Prostate gland (tissue), 2 donors: ENCODE measurements at regions not wholly inside any gene's neighbourhood (a gene's known extent, or its start where the extent isn't known, plus 50 kb on each side); places are given as distances from the start of the nearest gene placed in this dataset.

Experiments used
- DNase-seq: peaks from one replicate; pipeline ENCODE4 v3.0.0-alpha.2; 2019; ENCODE audit warnings: low spot score
- H3K27ac ChIP-seq, 2 donors: fragments of 200-600 bp; sonication (generic); 2 replicates each; pipeline ENCODE4 v1.5.1; 2017 to 2019
- H3K27me3 ChIP-seq: fragments of 200-600 bp; sonication (generic); replicated peaks from 2 replicates; pipeline ENCODE4 v1.5.1; 2019; ENCODE audit not compliant: insufficient read depth
- H3K36me3 ChIP-seq, 2 donors: fragments of 200-600 bp; sonication (generic); 1 replicate in 1 of 2; 2 replicates in 1 of 2; pipeline versions ENCODE4 v1.5.1 to v1.8.1; 2017 to 2019
- H3K4me1 ChIP-seq: fragments of 200-600 bp; sonication (generic); replicated peaks from 2 replicates; pipeline ENCODE4 v1.5.1; 2019
- H3K4me3 ChIP-seq, 2 donors: fragments of 200-600 bp; sonication (generic); 2 replicates each; pipeline ENCODE4 v1.5.1; 2017 to 2019
- H3K9me3 ChIP-seq: fragments of 200-600 bp; sonication (generic); 2 replicates; pipeline ENCODE4 v1.5.1; 2017
- POLR2A ChIP-seq: fragments of 450-650 bp; IDR thresholded peaks from one replicate; pipeline ENCODE4 v1.6.1; 2016; ENCODE audit warnings: antibody characterized with exemption, mild to moderate bottlenecking
- POLR2AphosphoS5 ChIP-seq: sonication (generic); formaldehyde crosslinking; IDR thresholded peaks from one replicate; pipeline ENCODE4 v1.6.1; 2017; ENCODE audit warnings: antibody characterized with exemption
- WGBS: methylation state at CpG from one replicate; pipeline ENCODE4 v1.1.5; 2018; 5-methylcytosine and 5-hydroxymethylcytosine counted together
- intact Hi-C: fragments of 100-400 bp; cut with DNase I; formaldehyde crosslinking; loops from one replicate; pipeline ENCODE4 v1.14.2; 2022
- TF ChIP-seq, protein P1 (sequence below), 4 experiments: fragments of 200-600 bp in 2 of 4; fragments of 450-650 bp in 2 of 4; sonication (generic) in 2 of 4; IDR thresholded peaks; 1 replicate in 3 of 4; 2 replicates in 1 of 4; pipeline ENCODE4 v1.5.1; 2016 to 2019; ENCODE audit warnings: antibody characterized with exemption in 4 of 4, mild to moderate bottlenecking in 2 of 4, moderate library complexity in 2 of 4

- 38% methylated on average over 9 of the region's 10 CpGs for WGBS
Observed at GRCh38 chr11:69983897-69984438, 94.1 kb upstream of the ANO1 start.

GRCh38 chr11:69984457-69985261 lies 93.5 kb upstream of the ANO1 start:
- Histone ChIP-seq H3K27me3 (peaks cover 12% of the 10 kb centered on the region), H3K4me3 (no peak overlapping the region), H3K4me1 (peaks cover 4% of the 10 kb centered on the region), H3K36me3 (no peaks in the 10 kb centered on the region), H3K27ac (no peak overlapping the region), H3K9me3 (no peaks in the 10 kb centered on the region)
- WGBS = 38% methylated on average over 24 of the region's 24 CpGs
- no peak for TF ChIP-seq POLR2AphosphoS5
- TF ChIP-seq POLR2A = no peak
- TF ChIP-seq, protein P1, sequence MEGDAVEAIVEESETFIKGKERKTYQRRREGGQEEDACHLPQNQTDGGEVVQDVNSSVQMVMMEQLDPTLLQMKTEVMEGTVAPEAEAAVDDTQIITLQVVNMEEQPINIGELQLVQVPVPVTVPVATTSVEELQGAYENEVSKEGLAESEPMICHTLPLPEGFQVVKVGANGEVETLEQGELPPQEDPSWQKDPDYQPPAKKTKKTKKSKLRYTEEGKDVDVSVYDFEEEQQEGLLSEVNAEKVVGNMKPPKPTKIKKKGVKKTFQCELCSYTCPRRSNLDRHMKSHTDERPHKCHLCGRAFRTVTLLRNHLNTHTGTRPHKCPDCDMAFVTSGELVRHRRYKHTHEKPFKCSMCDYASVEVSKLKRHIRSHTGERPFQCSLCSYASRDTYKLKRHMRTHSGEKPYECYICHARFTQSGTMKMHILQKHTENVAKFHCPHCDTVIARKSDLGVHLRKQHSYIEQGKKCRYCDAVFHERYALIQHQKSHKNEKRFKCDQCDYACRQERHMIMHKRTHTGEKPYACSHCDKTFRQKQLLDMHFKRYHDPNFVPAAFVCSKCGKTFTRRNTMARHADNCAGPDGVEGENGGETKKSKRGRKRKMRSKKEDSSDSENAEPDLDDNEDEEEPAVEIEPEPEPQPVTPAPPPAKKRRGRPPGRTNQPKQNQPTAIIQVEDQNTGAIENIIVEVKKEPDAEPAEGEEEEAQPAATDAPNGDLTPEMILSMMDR (IDR thresholded peaks at IDR 0.05) = no peak
- DNase-seq = no peak
- intact Hi-C loops = no loop called here

More at GRCh38 chr11:69983897-69984438, 94.1 kb upstream of the ANO1 start:
- H3K27me3 ChIP-seq = peaks cover 12% of the 10 kb centered on the region
- H3K4me1 ChIP-seq = peaks cover 4% of the 10 kb centered on the region
- H3K9me3 ChIP-seq = no peaks in the 10 kb centered on the region
- no peak overlapping the region for H3K27ac ChIP-seq
- no peak for TF ChIP-seq POLR2AphosphoS5
- no peak for TF ChIP-seq POLR2A
- TF ChIP-seq, protein P1 (IDR thresholded peaks at IDR 0.05) = no peak
- H3K4me3 ChIP-seq = no peak overlapping the region
- DNase-seq = no peak
- intact Hi-C loops = no loop called here
- no peaks in the 10 kb centered on the region for H3K36me3 ChIP-seq

DNA sequence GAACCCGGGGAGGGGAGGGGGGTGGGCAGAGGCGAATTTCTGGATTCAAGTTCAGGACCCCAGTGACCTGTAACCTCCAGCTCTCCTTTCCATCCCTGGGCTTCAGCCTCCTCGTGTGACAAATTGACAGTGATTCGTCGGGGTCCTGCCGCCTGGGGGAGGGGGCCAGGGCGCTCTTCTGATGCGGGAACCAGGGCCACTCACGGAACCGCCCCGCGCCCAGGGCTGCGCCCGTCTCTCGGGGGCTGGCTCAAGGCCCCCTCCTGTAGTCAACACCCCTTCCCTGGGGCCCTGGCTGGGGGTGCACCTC lies 92.8 kb upstream of the ANO1 start:
- WGBS = 4% methylated on average over 14 of the region's 15 CpGs
- no peaks in the 10 kb centered on the region for H3K36me3 ChIP-seq
- no peak for TF ChIP-seq POLR2AphosphoS5
- TF ChIP-seq POLR2A = no peak
- TF ChIP-seq, protein P1 (IDR thresholded peaks at IDR 0.05) = no peak
- no peak for DNase-seq
- H3K27ac ChIP-seq = no peak overlapping the region
- intact Hi-C loops = no loop called here
- H3K4me1 ChIP-seq = peaks cover 4% of the 10 kb centered on the region
- peak overlapping the region in 1 of 2 donors; percentile 8 for H3K4me3 ChIP-seq
- peaks cover 12% of the 10 kb centered on the region for H3K27me3 ChIP-seq
- H3K9me3 ChIP-seq = no peaks in the 10 kb centered on the region

DNA sequence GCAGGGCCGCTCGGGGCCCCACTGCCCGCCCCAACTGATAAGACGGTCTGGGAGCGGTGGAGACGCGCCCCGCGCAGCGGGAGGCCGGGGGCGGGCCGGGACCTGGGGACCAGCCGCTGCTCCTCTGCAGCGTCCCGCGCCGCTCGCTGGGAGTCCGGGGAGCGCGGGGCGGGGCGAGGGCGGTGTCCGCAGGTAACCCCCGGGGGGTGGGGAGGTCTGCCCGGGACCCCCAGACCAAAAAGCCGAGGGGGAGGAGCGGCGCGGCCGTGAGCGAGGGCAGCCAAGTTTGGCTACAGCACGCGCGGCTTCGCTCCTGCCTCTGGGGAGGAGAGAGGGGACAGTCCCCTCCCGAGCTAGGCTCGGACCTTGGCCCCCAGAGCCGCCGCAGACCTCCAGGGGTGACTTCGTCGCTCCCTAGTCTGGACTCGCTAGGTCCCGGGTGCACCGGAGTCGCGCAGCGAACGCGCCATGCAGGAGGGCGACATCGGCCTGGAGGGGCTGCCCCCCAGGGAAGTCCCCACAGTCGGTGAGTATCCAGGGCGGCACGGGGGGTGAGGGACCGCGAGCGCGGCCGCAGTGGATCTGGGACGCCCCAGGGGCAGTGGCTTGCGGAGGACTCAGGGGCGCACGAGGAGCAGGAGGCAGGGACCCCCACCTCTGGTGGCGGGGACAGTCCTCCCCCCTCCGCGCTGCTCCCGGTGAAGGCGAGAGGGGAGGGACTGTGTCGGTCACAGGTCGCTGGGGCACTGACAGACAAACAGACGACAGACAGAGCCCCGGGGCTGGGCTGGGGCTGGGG lies 92.3 kb upstream of the ANO1 start:
- 6% methylated on average over 42 of the region's 75 CpGs for WGBS
- Histone ChIP-seq H3K27ac (no peak overlapping the region), H3K9me3 (no peaks in the 10 kb centered on the region), H3K4me3 (peak overlapping the region; percentile 8 to 10), H3K27me3 (peaks cover 12% of the 10 kb centered on the region), H3K4me1 (peaks cover 4% of the 10 kb centered on the region), H3K36me3 (no peaks in the 10 kb centered on the region)
- DNase-seq = no peak
- intact Hi-C loops = no loop called here
- TF ChIP-seq, protein P1 (IDR thresholded peaks at IDR 0.05) = no peak
- TF ChIP-seq POLR2A (no peak), POLR2AphosphoS5 (no peak)
